GM03348 (cell line): ENCODE measurements at regions not wholly inside any gene's neighbourhood (a gene's known extent, or its start where the extent isn't known, plus 50 kb on each side); places are given as distances from the start of the nearest gene placed in this dataset.
"Not testable (repeated sequence)": the region's sequence is repeated elsewhere in the genome, so short reads cannot be mapped to it uniquely, and the experiment has no call there.

Experiments used
- DNase-seq: peaks from one replicate; pipeline ENCODE4 v3.0.0; 2012; ENCODE audit warnings: low spot score

DNA sequence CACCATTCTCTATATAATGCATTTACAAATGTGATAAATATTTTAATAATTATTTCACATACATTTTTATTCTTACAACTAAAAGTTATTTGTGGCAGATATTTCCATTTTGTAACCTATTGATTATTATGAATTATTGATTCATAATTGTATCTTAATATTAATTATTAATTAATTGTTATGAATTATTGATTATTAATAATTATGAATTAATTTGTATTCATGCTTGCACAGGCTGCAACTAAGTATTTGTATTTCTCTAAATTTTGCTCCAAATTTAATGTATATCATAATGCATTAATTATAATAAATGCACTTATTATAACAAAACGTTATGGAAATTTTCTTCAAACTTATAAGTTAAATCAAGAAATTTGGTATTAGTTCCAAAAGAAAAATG is 929.7 kb downstream of the PCDH7 start:
- no peak for DNase-seq

DNA sequence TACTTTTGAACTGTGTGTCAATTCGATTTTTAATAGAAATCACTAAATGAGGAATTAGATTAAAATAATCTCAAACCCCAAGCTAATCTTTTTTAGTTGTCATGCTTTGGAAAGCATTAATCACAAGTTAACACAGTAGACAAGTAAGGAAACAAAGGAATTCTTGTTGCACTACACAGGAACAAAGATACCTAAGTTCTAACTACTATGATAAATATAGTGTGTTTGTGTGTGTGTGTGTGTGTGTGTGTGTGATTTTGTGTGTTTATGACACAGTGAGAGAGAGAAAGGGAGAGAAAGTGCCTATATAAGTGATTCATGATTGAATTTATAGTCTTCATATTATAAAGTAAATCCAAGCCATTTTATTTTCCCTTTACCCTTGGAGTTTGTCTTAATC is 931.4 kb downstream of the PCDH7 start:
- no peak for DNase-seq

DNA sequence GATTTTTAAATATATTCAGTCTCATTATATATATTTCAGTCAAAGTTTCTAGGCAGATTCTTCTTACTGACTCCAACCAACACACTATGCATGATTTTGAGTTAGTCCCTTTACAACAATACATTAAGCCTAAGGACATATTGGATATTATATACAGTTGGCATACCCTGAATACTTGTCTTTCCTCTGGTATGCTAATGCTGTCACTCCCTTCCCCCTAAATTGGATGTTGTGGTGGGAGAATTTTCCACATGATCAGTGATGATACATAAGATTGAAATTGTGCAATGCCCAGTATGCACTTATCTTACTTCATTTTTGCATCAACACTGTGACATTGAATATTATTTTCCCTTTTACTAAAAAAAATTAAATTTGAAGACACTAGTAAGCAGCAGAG is 935.2 kb downstream of the PCDH7 start:
- DNase-seq, result peak; percentile 9

DNA sequence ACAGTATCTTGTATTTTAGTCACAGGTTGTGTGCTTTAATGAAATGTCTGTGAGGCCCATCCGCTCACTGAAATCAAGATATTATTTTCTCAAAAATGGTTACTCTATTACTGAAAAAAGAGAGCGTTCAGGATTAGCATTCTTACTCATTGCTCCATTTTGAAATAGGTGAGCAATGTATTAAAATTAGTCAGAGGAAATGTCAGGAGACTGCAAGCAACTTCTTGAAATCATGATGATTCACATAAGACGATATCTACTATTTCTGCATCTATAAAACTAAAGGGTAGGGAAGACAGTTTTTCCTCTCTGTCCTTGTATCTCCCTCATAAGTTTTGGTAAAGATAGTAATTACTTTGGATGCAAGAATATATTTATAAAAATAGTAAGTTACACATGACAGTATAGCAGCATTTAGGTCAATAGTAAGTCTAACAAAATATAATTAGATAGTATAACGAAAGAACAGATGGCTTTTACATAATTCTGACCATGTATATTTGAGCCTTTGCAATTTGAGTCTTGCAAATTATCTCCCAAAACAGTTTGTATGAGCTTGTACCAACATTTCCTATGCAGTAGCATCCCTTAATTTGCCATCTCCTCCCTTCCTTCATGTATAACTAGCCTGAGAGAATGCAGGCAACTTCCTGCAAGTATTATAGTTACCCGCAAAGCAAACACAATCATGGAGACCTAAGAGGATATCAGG is 937.8 kb downstream of the PCDH7 start:
- DNase-seq, result peak; percentile 2

DNA sequence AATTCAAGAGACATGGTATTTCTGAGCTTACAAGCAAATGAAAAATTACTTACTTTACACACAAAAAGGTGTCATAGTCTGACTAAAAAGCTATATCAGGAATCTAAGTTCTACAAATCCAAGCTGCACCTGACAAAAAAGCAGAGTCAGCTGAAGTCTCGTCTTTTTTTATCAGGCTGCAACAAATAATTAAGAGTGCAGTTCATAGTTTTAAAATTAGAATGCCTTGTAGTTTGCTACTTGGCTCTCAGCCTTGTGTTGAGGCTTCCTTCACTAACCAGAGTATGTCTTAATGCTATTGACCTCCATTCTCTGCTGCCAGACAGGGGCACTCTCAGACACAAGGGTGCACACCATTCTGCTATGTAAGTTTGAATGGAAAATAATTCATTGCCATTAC is 940.7 kb downstream of the PCDH7 start:
- DNase-seq, result no peak

- DNase-seq, result no peak
These were observed 942.8 kb downstream of the PCDH7 start for GRCh38 chr4:31662951-31663350.

- DNase-seq, result no peak
These were observed 947.5 kb downstream of the PCDH7 start for GRCh38 chr4:31667686-31668085.

GRCh38 chr4:31674313-31674947 is 954.3 kb downstream of the PCDH7 start:
- DNase-seq, result peak; percentile 57

DNA sequence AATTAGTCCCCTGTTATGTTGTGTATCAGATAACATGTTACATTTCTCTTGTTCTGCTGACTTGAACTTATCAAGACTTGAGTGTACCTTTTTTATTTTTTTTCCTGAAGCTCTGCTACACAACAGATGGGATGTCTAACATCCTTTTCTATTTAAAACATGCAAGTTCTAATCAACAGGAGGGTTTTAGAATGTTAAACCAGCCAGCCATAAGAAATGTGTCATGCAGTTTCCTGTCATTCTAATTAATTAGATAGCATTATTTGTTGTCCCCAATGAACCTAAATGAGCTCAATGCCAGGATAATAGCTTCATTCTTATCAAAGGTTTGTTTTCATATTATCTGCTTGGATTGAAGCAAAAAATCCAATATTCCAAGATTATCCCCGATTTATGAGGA is 958.2 kb downstream of the PCDH7 start:
- DNase-seq, result no peak

- no peak for DNase-seq
These were observed 962.6 kb downstream of the PCDH7 start for GRCh38 chr4:31682796-31683195.

DNA sequence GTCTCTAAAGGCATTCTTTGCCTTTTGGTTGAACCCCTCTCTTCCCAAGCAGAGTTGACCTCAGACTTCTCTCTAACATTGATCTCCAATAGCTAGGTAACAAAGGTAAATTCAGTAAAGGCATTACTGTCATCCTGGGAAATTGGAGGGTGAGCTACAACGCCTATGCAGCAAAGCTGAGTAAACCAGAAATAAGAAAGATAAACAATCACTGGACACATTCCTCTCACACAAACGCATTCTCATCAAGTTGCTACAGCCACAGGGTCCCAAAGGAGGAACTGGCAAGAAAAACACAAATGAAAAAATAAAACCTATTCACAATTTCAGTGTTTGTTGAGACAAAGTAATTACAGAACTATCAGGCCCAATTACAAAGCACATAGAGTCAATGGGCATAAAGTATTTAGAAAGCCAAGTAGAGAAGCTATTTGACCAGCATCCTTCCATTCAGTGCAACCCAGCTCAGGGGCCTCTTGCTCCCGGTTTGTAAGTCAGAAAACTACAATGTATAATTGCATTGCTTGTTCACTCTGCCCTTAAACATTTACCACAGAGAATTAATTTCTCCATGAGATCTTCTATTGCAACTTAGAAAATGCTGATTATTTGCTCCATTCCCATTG is 967.7 kb downstream of the PCDH7 start:
- DNase-seq, result no peak

- no peak for DNase-seq
These were observed 972.3 kb downstream of the PCDH7 start for GRCh38 chr4:31692399-31692940.

GRCh38 chr4:31701256-31701655 is 981.1 kb downstream of the PCDH7 start:
- DNase-seq, result no peak

DNA sequence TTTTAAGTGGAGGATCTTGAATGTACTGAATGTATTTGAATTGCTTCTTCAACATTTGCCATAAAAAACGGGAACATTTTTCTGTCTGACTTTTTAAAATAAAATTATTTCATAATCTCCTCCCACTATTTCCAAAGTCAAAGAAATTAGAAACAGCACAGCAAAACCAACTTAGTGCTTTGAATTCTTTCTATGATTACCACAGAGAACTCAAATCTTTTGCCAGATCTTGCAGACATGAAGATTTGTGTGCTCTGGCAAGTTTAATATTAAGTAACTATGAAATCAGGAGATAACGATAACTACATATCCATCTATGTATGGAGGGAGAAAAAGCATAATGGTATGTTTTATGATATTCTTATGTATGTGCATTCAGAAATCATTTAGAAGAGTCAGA is 982.2 kb downstream of the PCDH7 start:
- DNase-seq, result peak; percentile 16

DNA sequence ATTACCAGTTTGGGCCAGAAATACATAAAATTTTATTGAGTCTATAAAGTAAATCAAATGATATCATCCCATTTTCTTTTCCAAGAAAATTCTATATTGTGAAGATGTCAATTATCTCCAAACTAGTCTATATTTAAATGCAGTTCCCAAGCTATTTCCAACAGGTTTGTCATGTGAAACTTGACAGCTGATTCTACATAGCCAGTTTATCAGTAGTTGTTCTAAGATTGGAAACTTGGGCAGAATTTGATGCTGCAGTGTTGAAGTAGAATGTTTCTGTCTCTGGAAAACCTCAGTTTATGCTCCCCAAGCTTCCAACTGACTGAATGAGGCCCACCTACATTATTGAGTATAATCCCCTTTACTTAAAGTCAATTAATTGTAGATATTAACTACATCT is 994.1 kb downstream of the PCDH7 start:
- no peak for DNase-seq

GRCh38 chr4:31715302-31715701 is 995.1 kb downstream of the PCDH7 start:
- no peak for DNase-seq

DNA sequence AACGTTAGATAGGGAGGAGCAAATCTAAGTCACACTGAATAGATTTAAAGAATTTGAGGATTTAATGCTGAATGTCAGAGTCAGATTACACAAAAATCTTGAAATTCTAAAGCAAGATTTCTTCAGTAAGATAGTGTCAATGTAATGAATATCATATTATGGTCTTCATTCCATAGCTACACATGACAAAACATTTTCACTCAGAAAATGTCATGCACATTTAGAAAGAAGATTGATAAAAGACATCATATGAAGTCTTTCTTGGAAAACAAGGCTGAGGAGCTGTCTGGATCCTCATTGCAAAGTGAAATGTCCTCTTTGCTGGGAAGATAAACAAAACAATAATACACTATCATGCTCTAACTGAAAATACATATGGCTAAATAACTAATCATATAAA is 1006.9 kb downstream of the PCDH7 start:
- no peak for DNase-seq

DNA sequence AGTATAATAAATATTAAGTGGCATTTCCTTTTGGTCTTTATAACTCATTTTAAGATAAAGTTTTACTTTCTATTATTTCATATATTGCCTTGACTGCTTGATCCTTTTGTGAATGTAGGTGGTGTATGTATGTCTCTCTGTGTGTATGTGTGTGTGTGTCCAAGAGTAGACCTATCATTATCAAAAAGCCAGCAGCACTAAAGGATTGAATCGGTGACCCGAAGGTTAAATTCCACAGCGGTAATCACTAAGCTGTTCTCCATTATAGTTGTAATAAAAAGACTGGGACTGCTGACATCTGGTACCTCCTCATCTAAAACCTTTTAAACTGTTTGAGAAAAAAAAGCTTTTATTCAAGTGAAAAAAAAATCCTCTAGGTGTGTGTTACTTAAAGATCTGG is 1014.8 kb downstream of the PCDH7 start:
- DNase-seq, result no peak

GRCh38 chr4:31737419-31737818 is 1017.2 kb downstream of the PCDH7 start:
- DNase-seq, result no peak

GRCh38 chr4:31741326-31741725 is 1021.2 kb downstream of the PCDH7 start:
- no peak for DNase-seq

GRCh38 chr4:31748382-31748781 is 1028.2 kb downstream of the PCDH7 start:
- no peak for DNase-seq

DNA sequence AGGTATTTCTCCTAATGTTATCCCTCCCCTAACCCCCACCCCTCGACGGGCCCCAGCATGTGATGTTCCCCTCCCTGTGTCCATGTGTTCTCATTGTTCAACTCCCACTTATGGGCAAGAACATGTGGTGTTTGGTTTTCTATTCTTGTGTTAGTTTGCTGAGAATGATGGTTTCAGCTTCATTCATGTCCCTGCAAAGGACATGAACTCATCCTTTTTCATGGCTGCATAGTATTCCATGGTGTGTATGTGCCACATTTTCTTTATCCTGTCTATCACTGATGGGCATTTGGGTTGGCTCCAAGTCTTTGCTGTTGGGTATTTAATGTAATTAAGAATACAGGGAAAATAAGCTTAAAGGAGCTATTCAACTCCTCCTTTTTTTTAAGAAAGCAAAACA is 1030.4 kb downstream of the PCDH7 start:
- DNase-seq, result not testable (repeated sequence)

GRCh38 chr4:31755751-31756150 is 1035.6 kb downstream of the PCDH7 start:
- no peak for DNase-seq
